Lower leg skin (tissue), 3 donors: ENCODE measurements at regions not wholly inside any gene's neighbourhood (a gene's known extent, or its start where the extent isn't known, plus 50 kb on each side); places are given as distances from the start of the nearest gene placed in this dataset.

Source experiments
- POLR2A ChIP-seq, 2 donors: fragments of 450-650 bp; IDR thresholded peaks; one replicate each; pipeline ENCODE4 v1.6.1; 2016 to 2017; ENCODE audit warnings: antibody characterized with exemption in 2 of 2, mild to moderate bottlenecking in 1 of 2, moderate library complexity in 1 of 2
- TF ChIP-seq, protein P1 (sequence below), 3 donors: fragments of 450-650 bp; IDR thresholded peaks; one replicate each; pipeline ENCODE4 v1.5.1; 2016; ENCODE audit warnings: antibody characterized with exemption in 3 of 3, mild to moderate bottlenecking in 3 of 3, moderate library complexity in 2 of 3

DNA sequence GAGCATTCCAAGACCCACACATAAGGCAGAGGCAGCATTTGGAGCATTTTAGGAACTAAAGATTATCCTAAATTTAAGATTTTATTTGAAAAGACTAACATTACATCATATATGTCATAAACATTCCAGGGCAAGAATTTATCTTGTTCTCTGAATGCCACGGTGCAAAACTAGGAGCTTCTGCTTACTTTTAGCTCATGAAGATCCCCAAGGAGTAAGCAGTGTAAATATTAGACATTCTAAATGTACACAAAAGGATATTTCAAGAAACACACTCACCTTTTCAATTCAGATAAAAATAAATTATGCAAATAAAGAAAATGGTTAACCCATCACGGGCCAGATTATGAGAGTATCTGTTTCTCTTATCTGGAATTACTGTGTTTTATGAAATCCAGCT is 101.7 kb upstream of the ETAA1 start:
- TF ChIP-seq, protein P1, sequence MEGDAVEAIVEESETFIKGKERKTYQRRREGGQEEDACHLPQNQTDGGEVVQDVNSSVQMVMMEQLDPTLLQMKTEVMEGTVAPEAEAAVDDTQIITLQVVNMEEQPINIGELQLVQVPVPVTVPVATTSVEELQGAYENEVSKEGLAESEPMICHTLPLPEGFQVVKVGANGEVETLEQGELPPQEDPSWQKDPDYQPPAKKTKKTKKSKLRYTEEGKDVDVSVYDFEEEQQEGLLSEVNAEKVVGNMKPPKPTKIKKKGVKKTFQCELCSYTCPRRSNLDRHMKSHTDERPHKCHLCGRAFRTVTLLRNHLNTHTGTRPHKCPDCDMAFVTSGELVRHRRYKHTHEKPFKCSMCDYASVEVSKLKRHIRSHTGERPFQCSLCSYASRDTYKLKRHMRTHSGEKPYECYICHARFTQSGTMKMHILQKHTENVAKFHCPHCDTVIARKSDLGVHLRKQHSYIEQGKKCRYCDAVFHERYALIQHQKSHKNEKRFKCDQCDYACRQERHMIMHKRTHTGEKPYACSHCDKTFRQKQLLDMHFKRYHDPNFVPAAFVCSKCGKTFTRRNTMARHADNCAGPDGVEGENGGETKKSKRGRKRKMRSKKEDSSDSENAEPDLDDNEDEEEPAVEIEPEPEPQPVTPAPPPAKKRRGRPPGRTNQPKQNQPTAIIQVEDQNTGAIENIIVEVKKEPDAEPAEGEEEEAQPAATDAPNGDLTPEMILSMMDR (IDR thresholded peaks at IDR 0.05) = no peak
- TF ChIP-seq POLR2A (IDR thresholded peaks at IDR 0.05) = no peak
